ENCODE measurements at regions not wholly inside any gene's neighbourhood (a gene's known extent, or its start where the extent isn't known, plus 50 kb on each side); places are given as distances from the start of the nearest gene placed in this dataset.
"Not testable (repeated sequence)": the region's sequence is repeated elsewhere in the genome, so short reads cannot be mapped to it uniquely, and the experiment has no call there.

DNA sequence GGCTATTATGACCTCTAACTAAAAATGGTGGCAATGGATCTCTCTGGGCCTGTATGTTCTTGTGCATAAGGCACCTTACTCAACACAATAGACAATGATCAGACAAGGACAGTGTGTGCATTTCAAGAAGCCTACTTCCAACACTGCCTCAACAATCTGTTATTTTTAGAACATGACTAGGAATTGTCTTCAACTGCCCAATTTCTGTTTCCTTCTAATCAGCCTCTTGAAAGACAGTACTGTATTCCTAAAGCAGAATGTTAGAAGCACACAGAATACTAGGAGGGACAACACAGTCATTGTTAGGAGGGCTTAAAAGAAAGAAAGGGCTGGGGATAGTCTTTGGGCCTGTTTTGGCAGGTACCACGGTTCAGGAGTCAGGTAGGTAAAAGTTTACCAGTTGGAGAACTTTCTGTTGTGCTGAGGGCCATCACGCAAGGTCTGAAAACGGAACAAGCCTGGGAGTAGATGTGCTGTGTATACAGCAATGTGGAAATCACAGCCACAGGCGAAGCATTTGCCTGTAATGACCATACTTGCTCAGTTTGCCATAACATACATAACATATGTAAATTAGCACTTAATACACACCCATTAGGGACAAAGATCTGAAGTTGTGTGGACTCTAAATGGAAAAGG is 100.8 kb upstream of the ATXN3L start:
- DNase-seq (ENCODE audit: low read depth): no peak

DNA sequence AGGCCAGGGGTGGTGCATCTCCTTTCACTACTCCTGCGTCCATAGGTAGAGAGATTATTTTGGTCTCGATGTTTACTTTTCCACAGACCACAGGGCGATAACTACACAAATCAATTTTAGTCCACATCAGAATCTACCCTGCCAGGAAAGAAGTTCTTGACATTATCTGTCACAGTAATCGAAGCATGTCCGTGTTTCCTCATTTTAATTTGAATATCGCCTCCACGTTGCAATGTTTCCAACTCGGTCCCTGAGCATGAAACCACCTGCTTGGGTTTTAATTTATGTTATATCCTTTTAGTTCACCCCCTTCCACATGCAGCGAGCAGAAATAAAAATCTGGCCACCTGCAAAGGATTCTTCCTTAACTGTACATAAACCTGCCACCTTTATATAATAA is 100.1 kb upstream of the ATXN3L start:
- DNase-seq (ENCODE audit: low read depth): no peak

DNA sequence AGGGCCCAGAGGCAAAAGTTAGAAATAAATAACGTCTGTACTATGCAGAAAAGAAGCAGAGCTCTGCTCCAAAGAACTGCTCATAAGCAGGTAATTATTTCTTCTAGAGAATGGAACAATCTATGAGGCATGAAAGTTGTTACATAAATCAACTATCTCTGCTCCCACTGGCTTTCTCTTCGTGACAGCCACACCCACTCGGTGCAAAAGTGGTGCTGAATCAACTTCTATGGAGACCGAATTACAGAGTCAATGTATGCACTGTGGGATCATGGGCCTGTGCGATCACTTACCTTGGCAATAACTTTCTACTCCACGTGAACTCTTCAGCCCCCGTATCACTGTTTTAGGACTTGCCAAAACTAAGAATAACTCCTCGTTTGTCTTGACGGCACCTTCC is 99.4 kb upstream of the ATXN3L start:
- no peak for DNase-seq (ENCODE audit: low read depth)

DNA sequence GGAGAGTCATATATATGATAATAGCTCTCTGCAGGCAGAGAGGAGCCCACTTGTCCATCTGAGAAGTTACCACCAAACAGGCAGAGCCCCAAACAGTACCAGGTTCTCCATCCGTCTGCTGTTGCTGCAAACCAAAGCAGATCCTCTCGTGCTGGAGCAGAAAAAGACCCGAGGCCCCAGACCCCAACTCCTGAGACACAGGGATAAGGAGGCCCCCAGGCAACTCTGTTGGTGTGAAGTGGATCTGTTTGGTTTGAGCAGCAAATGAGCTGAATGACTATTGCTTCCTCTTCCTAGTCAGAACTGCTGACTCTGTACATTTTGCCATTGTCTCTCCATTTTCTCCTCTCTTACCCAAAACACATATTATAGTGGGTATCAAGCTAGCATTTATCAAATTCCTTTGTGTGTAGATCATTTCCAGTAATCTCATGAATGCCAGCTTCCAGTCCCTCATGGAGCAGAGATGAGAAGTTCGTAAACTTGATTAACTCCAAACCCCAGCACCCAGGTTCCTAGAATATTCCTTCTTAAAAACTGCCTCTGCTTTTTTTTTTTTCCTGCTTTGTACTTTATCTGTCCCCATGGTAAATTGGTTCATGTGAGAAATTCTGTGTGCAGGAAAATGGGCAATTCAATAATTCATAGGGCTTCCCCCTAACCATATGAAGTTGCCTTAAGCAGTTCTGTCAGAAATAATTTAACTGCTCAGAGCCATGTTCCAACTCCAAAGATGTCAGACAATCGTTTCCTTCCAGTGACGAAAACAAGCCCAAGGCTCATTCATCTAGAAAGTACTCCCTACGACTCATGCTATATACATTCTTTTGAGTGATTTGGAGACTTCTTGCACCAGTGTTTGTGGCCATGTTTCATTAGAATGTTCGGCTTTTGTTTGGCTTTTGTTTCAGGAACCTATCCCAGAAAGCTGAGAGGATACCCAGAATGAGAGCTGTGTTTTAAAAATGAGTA is 98.6 kb upstream of the ATXN3L start:
- no peak for DNase-seq (ENCODE audit: low read depth)

DNA sequence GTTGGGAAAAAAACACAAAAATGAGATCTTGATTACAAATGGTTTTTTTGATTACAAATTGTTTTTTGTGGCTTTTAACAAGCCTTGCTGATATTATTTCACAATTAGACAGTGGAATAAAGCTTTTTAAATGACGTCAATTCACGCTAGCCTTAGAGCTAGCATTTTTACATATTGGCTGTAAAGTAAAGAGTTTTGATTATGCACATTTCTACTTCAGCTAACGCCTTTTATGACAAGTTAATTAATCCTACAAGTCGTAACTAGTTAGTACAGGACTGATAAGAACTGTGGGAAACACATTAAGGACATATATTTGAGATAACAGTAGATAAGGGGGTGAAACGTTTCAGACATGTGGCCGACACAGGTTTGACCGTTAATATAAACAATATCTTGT is 95.7 kb upstream of the ATXN3L start:
- DNase-seq (ENCODE audit: low read depth): no peak

DNA sequence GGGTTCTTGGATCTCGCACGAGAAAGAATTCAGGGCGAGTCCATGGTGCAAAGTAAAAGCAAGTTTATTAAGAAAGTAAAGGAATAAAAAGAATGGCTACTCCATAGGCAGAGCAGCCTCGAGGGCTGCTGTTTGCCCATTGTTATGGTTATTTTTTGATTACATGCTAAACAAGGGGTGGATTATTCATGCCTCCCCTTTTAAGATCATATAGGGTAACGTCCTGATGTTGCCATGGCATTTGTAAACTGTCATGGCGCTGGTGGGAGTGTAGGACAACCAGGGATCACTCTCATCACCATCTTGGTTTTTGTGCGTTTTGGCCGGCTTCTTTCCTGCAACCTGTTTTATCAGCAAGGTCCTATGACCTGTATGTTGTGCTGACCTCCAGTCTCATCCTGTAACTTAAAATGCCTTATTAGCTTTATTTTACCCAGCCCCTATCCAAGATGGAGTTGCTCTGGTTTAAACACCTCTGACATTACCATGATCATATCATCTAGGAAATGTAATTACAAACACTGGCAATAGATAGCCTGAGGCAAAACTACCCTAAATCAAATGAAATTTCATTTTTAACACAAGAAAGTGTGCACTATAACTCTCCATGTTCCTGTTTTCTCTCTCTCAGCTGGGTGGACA is 94.3 kb upstream of the ATXN3L start:
- no peak for DNase-seq (ENCODE audit: low read depth)

DNA sequence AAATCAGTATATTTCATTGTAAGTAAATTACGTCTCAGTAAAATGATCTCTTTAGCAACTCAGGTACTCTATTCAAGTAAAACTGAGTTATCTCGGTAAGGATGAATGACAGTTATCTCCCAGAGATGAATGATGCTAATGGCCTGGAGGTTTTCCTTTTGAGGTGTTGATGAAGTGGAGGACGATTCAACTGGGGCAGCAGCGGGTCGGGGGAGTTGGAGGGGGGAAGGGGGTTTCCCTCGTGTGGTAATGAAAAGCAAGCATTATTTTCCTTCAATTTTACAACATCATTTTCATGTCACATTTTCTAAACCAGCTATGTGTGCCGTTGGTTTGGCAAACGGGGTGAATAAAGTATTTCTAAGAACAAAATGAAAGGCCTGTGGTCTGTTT is 92.4 kb upstream of the ATXN3L start:
- DNase-seq (ENCODE audit: low read depth): no peak

DNA sequence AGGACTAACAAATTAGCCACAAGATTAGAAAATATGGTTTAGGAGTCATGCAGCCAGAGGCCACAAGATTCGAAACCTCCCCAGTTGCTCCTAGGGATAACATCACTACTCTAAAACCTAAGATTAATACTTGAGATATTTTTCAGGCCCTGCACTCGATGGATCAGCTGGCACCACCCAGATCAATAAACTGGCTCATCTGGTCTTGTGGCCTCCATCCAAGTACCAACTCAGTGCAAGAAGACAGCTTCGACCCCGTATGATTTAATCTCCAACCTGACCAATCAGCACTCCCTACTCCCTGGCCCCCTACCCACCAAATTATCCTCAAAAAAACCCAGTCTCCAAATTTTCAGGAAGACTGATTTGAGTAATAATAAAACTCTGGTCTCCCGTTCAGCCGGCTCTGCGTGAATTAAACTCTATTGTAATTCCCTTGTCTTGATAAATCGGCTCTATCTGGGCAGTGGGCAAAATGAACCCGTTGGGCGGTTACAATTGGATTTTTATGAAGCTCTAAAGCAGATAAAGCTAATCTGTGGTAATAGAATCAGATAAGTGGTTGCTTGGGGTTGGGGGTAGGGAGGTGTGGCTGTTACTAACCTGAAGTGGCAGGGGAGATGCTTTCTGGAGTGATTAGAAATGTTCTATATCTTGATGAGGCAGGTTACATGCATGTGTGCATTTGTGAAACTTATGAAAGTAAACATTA is 91.8 kb upstream of the ATXN3L start:
- no peak for DNase-seq (ENCODE audit: low read depth)

DNA sequence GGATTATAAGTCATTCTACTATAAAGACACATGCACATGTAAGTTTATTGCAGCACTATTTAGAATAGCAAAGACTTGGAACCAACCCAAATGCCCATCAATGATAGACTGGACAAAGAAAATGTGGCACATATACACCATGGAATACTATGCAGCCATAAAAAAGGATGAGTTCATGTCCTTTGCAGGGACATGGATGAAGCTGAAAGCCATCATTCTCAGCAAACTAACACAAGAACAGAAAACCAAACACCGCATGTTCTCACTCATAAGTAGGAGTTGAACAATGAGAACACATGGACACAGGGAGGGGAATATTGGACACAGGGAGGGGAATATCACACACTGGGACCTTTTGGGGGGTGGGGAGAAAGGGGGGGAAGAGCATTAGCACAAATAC is 88.7 kb upstream of the ATXN3L start:
- not testable (repeated sequence) for DNase-seq (ENCODE audit: low read depth)

DNA sequence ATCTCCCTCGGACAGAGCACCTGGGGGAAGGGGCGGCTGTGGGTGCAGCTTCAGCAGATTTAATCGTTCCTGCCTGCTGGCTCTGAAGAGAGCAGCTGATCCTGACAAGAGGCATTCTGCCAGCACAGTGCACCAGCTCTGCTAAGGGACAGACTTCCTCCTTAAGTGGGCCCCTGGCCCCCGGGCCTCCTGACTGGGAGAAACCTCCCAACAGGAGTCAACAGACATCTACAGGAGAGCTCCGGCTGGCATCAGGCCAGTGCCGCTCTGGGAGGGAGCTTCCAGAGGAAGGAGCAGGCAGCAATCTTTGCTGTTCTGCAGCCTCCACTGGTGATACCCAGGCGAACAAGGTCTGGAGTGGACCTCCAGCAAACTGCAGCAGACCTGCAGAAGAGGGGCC is 84.9 kb upstream of the ATXN3L start:
- not testable (repeated sequence) for DNase-seq (ENCODE audit: low read depth)

DNA sequence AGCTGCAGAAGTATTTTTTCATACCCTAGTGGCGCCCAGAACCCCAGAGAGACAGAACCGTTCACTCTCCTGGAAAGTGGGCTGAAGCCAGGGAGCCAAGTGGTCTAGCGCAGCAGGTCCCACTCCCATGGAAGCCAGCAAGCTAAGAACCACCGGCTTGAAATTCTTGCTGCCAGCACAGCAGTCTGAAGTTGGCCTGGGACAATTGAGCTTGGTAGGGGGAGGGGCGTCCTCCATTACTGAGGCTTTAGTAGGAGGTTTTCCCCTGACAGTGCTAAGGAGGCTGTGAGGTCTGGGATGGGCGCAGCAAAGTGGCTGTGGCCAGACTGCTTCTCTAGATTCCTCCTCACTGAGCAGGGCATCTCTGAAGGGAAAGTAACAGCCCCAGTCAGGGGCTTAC is 84.5 kb upstream of the ATXN3L start:
- no peak for DNase-seq (ENCODE audit: low read depth)

DNA sequence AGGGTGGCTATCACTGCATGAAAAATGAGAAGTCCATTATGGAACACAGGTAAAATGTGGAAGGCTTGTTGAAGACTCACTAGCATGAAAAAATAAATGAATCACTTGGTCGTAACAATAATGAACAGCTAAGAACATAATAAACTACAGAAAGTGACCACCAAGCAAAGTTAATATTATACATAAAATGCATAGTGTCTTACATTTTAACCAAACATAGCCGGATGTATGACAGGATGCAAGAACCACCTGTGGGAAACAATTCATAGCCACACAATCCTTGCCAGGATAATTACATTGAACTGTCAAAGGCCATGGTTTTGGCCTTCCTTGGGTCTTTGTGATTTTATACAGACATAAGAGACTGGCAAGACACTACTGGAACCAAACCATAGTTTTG is 81.9 kb upstream of the ATXN3L start:
- no peak for DNase-seq (ENCODE audit: low read depth)

DNA sequence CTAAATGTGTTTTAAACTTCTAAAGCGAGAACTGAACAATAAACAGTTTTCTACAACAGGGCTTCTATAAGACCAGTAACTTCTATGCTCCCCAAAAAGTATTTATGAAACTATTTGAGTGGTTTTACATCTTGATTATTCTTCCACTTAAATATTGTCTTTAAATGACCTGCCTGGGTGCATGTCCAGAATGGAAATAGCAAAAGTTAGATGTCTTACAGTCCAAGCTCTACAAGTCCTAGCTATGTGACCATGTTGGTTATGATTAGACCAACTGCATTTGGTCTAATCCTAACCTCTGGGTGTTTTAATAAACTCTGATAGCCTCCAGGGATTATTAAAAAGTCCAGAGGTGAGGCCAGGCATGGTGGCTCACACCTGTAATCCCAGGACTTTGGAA is 79.0 kb upstream of the ATXN3L start:
- no peak for DNase-seq (ENCODE audit: low read depth)

DNA sequence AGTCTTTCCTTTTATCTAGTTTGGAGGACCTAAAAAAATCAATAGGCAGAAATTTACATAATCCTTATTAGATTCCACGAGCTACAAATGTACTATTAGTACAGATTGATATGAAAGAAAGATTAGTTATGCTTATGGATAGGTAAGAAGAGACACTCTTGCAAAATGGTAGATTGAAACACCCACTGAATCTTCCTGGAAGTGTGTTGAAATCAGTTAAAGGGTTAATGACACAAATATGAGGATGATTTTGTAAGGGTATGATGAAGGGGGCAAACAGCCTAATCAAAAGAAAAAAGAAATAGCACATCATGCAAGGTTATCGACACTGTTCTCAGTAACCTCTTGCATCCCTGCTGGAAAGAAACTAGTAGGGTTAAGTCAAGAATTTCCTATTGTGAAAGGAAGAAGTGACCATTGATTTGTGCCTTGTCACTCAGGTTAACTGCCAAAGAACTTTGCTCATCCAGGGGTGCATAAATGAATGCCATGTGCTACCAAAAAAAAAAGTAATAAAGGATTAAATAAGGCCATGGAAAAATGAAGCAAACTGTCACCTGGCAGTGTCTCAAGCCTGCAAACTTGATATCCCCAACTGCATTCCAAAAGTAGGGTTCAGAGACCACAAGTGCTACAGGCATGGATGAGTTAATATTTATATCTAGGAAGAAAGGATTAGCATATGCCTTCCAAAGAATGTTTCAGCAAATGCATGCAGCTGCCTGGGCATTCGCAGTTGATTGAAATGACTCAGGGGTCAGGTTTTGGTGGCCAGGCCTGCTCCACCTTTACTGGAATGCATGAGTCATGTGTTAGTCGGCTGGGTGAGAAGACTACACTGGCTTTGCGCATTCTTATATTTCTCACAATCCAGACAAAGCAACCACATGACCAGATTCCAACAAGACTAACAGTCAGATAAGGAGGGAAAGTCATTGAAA is 78.3 kb upstream of the ATXN3L start:
- DNase-seq (ENCODE audit: low read depth): no peak

DNA sequence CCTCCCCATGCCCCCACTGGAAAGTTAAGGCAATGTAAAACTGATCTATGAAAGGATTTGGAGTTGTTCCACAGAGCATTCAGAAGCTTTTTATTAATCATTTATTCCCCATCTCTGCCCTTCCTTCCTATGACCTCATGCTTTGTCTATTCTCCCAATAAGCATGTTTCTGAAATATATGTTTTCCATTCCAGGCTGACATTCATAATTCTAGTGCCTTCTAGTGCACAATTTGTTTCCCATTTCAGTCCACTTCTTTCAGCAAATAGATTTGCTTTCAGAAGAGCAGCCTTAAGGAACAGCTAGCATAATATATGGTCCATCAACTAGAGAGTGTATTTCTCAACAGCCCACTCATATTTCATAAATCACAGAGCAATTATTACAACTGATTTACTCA is 77.1 kb upstream of the ATXN3L start:
- DNase-seq (ENCODE audit: low read depth): no peak

DNA sequence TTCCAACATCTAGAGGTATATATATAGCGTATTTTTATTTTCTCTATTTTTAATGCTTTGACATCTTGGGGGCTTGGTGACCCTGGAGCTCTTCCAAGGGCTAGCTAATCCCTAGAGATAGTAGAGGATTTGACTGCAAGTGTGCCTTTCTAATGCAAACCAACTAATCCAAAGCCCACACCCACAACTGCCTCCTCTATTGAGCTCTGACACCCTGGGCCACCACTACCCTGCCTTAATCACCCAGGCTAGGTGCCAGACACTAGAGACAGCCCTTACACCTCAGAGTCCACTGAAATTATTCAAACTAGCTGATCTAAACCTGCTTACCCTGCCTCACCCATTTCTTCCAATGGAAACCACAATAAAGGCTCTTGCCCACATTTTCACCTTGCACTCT is 69.6 kb upstream of the ATXN3L start:
- no peak for DNase-seq (ENCODE audit: low read depth)

DNA sequence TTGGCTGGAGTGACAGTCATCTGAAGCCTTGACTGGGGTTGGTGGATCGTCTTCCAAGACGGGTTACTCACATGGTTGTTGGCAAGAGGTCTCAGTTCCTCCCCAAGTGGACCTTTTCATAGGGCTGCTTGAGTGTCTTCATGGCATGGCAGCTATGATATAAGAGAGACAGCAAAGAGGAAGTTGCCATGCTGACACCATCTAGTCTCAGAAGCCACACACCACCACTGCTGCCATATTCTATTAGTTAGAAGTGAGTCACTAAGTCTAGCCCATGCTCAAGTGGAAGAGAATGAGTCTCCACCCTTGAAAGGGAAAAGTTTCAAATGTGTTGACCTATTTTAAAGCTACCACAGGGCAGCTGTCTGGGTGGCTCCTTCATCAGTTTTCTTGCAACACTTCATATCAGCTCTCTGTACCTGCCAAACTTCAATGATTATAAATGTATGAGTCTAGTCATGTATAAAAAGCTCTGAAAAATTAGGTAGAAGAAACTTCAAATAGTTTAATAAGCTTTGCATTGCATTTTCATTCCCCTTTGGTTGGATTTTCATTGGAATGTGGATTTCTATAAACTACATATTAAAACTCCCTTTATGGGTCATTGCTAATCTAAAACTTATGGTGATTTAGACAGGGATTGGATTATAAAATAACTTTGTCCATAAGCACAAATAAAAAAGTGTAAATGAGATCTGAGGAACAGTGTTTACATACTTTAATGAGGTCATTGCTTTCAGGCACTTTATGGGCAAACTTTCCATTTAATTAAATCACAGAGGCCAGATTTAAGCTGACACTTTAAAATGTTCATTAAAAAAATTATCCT is 68.0 kb upstream of the ATXN3L start:
- DNase-seq (ENCODE audit: low read depth): no peak

DNA sequence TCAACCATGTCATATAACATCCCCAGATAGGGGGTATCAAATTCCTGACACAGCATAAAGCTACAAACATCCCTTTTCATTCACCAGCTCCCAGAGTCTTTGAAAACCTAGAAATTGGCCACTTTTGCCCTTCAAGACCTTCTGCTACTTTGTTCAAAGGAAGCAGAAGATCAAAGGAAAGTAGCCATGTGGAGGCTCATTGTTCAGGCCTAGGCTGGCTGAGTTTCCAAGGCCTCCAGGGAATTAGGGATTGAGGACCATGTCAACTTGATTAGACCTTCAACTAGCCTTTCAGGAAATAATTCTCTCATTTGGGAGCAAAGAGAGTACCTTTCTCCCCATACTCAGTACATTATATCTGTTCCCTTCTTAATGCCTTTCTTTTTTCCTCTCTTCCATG is 66.8 kb upstream of the ATXN3L start:
- no peak for DNase-seq (ENCODE audit: low read depth)

DNA sequence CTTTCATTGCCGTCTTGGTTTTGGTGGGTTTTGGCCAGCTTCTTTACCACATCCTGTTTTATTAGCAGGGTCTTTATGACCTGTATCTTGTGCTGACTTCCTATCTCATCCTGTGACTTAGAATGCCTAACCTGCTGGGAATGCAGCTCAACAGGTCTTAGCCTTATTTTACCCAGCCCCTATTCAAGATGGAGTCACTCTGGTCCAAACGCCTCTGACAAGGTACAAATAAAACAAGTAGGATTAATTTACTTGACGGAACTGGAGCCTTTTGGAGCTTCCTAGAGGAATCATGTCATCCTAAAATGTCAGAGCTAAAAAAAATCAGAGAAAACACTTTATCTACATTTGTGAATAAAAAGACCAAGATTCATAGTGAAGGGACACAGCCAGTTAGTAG is 66.2 kb upstream of the ATXN3L start:
- DNase-seq (ENCODE audit: low read depth): no peak

DNA sequence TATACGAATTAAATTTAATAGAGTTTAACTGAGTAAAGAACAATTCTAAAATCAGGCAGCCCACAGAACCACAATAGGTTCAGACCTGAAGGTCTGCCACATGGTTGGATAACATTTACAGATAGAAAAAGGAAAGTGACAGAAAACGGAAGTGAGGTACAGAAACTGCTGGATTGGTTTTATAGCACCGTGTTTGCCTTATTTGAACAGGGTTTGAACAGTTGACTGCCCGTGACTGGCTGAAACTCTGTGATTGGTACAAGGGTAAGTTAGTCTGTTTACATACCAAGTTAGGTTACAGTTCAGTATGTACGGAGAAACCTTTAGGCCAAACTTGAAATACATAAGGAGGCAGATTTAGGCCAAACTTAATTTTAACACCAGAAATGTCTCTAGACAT is 64.1 kb upstream of the ATXN3L start:
- DNase-seq (ENCODE audit: low read depth): no peak

All from activated gamma-delta T cell treated with anti-CD3 and anti-CD28 coated beads, Interleukin-2, amount 50 U/mL, for 16 hours (primary cell).